HG03520 (cell line): ENCODE measurements at regions not wholly inside any gene's neighbourhood (a gene's known extent, or its start where the extent isn't known, plus 50 kb on each side); places are given as distances from the start of the nearest gene placed in this dataset.
"Not testable (repeated sequence)": the region's sequence is repeated elsewhere in the genome, so short reads cannot be mapped to it uniquely, and the experiment has no call there.

Source experiments
- ATAC-seq: cut with Tn5 transposase; IDR thresholded peaks from one replicate; pipeline ENCODE4 v1.9.1; 2021; ENCODE audit warnings: mild to moderate bottlenecking, moderate library complexity; ENCODE audit not compliant: unreplicated experiment

DNA sequence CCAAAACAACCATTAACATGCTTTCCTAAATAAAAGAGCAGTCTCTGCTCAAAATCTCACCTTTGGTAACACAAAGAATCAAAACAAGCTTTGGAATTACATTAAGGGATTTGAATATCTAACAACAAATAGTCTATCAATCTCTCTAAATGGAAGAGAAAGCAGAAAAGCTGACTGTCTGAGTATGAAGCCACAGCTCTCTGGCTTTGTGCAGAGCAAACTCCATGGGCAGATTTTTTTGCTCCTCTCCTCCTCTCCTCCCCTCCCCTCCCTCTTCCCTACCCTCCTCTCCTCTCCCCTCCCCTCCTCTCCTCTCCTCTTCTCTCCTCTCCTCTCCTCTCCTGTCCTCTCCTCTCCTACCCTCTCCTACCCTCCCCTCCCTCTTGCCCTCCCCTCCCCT lies 329.5 kb upstream of the ETAA1 start:
- ATAC-seq: no peak

DNA sequence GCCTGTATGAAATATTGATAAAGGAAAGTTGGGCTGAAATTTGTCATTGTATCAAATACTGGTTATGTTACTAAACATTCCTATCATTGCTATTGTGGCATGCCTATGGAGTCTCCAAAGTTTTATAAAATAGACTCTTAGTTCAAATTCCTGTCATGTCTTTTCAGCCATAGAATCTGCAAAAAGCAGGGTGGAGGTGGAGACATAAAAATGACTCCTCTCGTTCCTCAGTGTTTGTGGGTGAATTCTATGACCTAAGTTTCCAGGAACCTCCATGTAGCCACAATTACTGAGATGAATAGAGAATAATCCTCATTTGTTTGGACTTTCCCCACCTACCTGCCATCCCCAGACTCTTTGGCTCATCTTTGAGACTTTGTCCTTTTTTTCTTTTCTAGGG lies 326.3 kb upstream of the ETAA1 start:
- ATAC-seq: no peak

DNA sequence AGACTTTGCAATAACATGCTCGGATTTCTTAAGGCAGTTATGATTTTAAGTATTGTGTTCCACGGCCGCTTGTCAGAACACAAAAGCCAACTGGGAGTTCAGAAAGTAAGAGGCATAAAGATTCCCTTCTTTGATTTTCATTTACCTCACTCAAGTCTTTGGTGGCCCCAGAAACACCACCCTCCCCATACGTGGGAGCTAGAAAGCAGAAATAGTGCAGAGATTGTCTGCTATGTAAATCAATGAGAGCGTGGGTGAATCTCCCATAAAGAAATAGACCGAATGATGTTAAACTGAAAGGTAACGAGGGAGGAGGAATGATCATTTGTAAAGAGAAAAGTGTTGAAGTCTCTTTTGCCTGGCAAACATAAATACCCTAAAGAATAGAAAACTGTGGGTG lies 322.1 kb upstream of the ETAA1 start:
- ATAC-seq: no peak

DNA sequence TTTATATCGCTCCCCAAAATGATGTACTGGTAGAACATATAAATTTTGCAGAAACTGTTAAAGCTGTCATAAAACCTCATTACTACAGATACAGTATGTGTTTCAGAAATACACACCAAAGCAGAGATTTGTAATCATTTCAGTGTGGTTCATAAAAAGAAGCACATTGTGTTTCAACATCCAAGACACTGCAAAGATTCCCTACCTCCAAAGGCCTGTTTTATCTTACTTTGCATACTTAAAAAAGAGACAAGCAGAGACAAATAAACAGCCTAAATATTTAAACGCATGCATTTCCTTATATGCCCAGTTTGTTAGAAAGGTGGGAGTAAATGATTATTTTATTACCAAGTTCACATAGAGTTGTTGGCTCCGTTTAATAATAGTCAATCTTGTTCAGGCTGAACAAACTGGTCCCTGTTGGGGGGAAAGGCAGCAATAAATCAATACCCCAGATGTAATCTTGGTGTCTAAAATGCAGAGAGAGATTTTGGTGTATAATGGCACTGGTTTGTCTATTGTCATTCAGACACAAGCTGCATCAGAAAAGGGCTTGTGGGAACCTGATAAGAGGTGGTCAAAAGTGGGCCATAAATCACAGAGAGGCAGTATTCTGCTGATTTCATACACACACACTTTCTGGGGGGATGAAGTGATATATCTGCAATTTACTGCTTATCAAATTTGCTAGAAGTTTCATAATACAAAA lies 321.4 kb upstream of the ETAA1 start:
- ATAC-seq: no peak

DNA sequence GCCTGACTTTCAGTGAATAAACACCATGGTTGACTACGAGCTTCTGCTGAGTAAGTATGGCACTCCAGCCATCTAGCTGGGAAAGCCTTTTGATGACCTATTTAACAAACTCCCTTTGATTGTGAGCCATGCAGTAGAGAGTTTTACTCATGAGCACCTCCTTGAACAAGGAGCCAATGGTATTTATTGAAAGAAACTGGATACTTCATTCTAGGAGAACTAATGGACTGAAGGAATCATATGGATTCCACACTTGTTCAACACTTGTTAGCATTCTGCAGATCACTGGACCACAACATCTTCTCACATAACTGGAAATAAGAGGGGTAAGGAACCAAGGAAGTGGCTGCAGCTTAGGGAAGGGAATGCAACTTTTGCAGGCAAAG lies 320.9 kb upstream of the ETAA1 start:
- ATAC-seq: no peak

DNA sequence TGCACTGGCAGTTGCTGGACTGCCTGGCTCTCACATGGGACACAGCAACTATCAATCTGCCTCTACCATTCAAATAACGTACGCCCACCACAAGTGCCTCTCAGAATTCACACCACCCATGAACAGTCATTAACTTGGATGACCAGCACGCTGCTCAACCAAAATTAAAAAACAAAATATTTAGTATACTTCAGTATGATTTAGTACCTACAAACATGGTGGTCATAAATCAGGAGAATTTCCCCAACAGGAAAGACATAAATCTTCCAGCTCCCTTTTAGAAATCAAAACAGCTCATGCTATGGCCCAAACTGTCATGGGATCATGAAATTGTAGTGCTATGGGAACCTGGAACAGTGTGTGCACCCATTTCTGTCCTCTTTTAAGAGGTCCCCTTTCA lies 317.4 kb upstream of the ETAA1 start:
- ATAC-seq: no peak

DNA sequence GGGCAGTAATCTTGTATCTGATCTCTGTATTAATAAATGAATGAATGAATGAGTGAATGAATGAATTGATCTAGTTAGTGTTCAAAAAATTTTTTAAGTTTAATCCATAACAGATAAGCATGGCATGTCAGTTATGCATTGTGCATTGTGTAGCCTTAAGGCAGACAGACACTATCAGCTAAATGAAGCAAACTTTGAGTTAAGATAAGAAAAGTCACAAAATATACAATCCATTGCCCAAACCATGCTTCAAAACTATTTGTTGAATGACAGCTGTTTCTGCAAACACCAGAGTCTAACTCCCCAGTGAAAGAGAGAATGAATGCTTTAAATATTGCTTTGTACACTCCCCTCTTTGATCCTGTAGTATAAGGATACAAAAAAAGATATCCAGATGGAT lies 314.3 kb upstream of the ETAA1 start:
- no peak for ATAC-seq

DNA sequence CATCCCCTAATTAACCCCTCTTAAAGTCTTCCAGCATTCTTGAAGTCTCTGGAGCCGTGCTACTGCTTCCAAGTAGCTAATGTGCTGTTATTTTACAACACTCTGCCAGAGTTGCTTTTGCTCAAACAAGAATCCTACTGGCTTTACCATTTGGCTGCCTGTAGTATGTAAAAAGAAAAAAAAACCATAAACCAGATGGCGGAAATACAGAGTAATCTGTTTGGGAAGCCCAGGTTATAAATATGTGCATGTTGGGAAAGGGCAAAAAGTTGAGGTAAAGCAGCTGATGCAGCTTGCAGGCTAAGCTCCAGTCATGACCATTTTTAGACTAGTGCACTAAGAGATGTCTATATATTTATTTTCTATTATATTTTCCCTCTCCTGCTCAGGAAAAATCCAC lies 313.2 kb upstream of the ETAA1 start:
- no peak for ATAC-seq

DNA sequence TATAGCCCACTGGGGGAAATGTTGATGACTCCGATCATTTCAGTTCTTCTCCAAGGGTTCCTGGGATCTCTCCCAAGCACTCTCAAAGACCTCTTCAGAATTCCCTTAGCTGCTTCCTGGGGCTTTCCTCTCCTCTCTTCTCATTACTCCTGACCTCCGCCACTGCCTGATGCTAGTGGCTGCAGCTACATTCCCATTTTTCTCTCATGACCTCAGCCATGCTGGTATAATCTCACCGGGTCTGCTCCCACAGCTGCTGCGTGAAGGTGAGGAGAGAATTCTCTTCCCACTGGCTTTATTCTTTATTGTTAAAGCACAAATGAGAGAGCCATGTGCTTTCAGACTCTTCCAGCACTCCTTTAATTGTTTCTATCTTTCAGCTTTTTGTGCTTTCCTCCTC lies 312.0 kb upstream of the ETAA1 start:
- no peak for ATAC-seq

DNA sequence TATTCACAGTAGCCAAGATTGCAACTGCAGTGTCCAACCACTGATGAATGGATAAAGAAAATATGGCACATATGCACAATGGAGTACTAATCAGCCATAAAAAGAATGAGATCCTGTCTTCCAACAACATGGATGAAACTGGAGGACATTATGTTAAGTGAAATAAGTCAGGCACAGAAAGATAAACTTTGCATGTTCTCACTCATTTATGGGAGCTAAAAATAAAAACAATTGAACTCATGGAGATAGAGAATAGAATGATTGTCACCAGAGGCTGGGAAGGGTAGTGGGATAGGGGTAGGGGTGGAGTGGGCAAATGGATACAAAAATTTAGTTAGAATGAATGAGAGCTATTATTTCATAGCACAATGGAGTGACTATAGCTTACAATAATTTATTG lies 305.5 kb upstream of the ETAA1 start:
- ATAC-seq: no peak

DNA sequence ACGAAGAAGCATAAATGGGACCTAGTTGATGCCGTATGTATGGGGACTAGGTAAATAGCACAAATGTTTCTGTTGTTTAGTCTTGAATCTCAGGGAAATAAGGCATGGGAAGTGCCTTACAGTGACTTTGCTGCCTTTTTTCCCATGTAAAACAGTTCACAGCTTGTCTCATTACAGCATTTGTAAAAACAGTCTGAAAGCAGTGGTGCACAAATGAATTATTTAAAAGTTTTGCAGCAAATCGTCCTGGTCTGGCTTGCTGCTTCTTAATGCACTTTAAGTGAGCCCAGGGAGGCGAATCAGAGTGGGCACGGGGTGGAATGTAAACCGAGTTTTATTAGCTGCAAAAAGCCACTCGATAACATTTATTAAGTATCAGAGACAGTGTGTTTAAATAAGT lies 302.0 kb upstream of the ETAA1 start:
- ATAC-seq: no peak

DNA sequence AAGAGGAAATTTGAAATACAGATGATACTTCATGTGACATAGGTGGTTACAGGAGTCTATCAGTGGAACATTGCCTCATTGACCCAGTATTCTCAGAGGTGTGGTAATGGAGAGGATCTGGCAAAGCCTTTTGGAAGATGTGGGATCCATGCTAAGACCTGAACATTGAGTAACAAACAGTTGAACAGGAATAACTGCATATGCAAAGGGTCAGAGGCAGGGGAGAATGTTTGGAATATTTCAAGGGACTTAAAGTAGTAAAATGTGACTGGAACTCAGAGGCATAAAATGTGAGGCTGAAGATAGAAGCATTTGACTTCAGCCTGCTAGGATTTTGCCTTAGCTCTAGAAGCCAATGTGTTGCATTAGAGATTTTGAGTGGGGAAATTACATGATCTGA lies 300.2 kb upstream of the ETAA1 start:
- no peak for ATAC-seq

DNA sequence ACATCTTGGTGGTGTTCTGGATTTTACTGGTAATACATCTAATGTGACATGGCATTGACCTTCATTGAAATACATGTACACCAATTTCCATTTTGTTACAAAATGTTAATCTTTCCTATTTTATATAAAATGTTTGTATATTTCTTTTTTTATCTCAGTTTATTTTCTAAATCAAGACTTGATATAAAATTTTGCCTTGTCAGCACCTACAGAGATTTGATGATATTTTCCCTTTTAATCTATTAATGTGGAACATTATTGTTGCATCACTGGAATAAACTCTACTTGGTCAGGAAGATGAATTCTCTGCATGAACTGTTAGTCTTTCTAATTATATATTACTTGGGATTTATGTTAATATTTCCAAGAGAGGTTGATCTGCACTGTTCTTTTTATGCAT lies 294.0 kb upstream of the ETAA1 start:
- ATAC-seq: no peak

DNA sequence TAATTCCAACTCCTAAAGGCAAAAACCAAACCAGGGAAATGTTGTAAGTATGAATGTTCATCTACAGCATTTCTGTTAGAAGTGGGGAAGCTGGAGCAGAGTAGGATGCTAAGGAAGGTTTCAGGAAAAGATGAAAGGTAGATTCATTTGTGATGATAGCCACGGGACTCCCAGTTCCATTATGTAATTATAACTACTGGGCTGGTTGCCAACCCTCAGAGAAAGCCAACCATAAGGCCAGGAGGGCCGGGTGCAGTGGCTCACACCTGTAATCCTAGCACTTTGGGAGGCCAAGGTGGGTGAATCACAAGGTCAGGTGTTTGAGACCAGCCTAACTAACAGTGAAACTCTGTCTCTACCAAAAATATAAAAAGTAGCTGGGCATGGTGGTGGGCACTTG lies 288.9 kb upstream of the ETAA1 start:
- ATAC-seq: no peak

DNA sequence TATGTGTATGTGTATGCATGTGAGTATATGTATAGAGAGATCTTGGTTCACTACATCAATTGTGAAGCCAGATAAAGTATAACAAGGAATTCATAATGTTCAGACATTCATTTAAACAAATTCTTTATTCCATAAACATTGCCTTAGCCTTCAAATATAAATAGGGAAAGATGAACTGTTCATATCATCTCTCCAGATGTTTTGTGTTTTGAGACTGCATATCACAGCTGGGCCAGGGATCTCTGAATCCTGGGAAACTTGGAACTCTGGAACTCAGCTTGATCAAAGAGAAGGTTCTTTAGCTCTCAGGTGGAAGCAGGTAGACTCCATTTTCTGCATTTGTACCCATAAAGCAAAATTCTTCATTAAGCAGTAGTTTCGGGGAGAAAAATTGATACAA lies 272.6 kb upstream of the ETAA1 start:
- no peak for ATAC-seq

DNA sequence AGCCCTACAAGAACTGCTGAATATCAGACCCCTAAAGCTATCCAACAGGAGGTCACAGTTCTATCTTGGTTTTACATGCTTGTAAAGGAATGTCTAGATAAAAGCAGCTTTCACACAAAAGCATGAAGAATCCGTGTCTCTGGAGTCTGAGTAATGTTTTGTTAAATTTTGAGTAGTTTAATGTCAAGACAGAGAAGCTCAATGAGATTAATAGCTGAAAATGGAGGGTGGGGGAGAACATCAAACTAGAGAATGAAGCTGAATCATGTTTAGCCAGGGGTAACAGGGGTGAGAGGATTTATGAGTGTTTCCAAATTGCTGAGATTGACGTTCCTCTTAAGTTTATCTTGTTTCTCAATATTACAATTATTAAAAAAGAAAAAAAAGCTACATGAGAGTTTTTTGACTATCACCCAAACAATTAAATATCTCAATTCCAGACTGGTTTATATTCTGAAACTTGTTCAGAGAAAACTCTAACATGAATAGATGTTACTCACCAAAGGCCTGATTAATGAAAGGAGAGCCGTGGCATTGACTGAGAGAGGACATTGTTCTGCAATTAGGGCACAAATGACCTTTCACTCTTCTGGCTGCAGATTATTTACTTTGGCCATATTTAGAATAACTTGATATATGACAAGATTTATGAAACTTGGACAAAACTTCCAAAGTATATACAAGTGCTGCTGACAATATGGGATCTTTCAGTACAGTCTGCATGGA lies 266.4 kb upstream of the ETAA1 start:
- no peak for ATAC-seq

DNA sequence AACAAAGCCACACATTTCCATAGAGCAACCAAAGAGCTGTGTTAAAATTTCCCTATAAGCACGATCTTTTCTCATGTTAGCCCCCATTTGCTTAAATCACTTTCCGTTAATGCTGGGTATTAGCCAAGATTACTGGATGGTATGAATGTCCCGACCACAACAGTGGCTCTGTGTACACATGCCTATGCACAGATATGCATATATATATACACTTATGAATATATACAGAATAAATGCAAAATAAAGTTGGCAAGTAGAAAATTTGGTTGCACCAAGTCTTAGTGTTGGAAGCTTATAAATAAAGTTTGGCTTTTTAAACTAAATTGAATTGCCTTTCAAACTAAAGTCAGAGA lies 265.9 kb upstream of the ETAA1 start:
- ATAC-seq: no peak

DNA sequence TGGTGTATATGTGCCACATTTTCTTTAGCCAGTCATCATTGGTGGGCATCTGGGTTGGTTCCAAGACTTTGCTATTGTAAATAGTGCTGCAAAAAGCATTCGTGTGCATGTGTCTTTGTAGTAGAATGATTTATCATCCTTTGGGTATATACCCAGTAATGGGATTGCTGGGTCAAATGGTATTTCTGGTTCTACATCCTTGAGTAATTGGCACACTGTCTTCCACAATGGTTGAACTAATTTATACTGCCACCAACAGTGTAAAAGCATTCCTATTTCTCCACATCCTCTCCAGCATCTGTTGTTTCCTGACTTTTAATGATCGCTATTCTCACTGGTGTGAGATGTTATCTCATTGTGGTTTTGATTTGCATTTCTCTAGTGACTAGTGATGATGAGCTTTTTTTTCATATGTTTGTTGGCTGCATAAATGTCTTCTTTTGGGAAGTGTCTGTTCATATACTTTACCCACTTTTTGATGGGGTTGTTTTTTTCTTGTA lies 264.6 kb upstream of the ETAA1 start:
- not testable (repeated sequence) for ATAC-seq

DNA sequence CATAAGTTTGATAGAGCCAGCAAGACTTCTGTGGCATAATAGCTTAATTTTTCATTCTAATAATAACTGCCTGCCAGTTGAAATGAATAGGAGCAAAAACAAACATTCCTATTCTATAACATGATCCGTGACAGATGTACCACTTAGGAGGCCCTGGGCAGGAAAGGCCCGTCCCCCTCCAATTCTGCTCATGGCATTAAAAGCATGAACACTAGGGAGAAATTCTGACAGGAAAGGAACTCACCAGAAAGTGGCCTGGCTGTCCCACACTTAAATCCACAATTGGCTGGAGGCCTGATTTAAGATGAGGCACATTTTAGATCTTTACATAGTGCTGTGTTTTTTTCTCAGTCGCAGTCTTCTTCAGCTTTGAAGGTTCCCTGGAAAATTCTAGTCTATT lies 261.9 kb upstream of the ETAA1 start:
- no peak for ATAC-seq

DNA sequence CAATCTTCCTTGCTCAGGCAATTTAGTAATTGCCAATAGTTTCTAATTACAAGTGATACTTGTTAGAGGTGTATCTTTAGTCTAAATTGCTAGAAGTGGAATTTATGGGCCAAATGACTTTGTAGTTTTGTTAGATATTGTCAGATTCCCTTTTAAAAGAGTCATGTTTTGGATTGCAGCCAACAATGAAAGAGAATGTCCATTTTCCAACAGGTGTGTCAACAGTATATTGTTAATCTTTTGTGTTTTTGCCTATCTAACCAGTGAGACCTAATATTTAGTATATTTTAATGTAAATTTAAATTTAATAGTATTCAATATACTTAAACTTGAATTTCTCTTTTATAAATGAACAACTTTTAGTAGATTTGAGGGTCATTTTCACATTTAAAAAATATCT lies 259.4 kb upstream of the ETAA1 start:
- no peak for ATAC-seq

DNA sequence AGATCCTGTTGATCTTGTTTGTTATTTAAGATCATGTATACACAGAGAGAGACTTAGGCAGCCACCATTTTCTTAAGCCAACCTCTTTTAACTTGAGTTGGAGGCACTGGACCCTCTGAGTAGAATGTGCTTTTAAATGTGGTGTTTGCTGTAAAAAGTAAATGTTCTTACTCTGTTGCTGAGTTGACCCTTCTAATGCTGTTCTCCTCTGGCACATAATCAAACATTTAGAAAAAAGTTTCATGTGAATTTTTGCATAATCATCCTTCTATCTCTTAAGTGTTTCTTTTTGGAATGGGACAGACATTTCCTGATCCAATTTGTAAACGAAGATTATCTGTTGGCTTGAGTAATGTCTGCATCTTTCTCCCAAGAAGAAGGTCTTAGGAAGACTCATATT lies 255.1 kb upstream of the ETAA1 start:
- no peak for ATAC-seq

DNA sequence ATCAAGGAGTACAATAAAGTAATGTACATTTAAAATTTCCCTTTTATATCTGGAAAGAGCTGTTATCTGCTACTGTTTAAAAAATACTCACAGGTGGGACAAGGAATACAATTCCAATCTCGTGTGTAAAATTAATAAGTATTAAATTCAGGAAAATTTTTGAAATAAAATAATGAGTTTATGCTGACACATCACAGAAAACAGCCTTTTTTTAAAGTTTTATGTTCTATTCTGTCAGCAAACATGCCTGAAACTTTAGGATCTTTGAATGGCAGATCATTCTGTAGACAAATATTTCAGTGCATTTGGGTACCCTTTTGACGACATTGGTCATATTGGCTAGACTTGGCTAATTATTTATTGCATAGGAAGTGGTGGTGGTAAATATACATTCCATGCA lies 254.4 kb upstream of the ETAA1 start:
- no peak for ATAC-seq

DNA sequence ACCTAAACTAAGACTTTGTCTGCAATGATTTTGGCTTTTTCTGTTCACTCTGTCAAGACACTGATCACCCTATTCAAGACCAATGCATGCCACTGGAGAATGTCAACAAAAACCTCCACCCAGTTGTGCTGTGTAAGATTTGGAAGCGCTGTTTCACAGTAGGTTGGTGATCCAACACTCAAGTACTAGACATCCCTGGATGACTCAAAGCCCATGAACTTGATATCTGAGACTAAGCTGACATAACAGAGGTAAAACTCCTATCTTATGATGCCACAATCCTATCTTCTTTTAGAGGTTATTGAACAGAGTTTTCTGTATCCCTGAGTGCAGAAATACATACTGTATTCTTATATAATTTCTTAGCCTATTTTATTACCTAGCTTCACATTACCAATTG lies 251.3 kb upstream of the ETAA1 start:
- ATAC-seq: no peak
